HT-29 (cell line): ENCODE measurements at regions not wholly inside any gene's neighbourhood (a gene's known extent, or its start where the extent isn't known, plus 50 kb on each side); places are given as distances from the start of the nearest gene placed in this dataset.
"Not testable (repeated sequence)": the region's sequence is repeated elsewhere in the genome, so short reads cannot be mapped to it uniquely, and the experiment has no call there.

Experiments used
- DNase-seq: peaks from one replicate; pipeline ENCODE4 v3.0.0-alpha.2; 2015; ENCODE audit warnings: low spot score

GRCh38 chr14:49946320-49947141, 53.6 kb downstream of the ARF6 start:
- DNase-seq, result peak; percentile 66

- no peak for DNase-seq
These were observed 54.6 kb downstream of the ARF6 start for GRCh38 chr14:49947506-49947905.

GRCh38 chr14:49950275-49951228, 57.7 kb downstream of the ARF6 start:
- DNase-seq, result peak; percentile 88

DNA sequence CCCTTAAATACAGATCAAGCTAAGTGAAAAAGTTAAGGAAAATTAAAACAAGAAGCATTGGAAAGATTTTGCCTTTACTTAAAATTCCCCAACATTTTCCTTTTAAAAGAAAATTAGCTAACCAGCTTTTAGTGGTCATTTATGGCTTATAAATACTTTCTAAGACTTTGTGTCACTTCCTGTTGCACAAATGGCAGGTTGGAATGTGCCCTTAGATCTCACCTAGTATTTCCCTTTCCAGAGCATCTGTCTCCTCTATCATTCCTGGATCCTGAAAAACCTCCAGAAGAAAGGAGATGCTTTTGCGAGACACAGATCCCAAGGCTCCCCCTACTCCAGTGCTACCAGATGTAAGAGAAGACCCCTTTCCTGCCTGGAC, 58.3 kb downstream of the ARF6 start:
- no peak for DNase-seq

- DNase-seq, result peak; percentile 69
These were observed 58.9 kb downstream of the ARF6 start for GRCh38 chr14:49951691-49952345.

- no peak for DNase-seq
These were observed 60.3 kb downstream of the ARF6 start for GRCh38 chr14:49953196-49953595.

GRCh38 chr14:49954171-49954631, 61.3 kb downstream of the ARF6 start:
- DNase-seq, result no peak

GRCh38 chr14:49955024-49955423, 62.1 kb downstream of the ARF6 start:
- DNase-seq, result no peak

DNA sequence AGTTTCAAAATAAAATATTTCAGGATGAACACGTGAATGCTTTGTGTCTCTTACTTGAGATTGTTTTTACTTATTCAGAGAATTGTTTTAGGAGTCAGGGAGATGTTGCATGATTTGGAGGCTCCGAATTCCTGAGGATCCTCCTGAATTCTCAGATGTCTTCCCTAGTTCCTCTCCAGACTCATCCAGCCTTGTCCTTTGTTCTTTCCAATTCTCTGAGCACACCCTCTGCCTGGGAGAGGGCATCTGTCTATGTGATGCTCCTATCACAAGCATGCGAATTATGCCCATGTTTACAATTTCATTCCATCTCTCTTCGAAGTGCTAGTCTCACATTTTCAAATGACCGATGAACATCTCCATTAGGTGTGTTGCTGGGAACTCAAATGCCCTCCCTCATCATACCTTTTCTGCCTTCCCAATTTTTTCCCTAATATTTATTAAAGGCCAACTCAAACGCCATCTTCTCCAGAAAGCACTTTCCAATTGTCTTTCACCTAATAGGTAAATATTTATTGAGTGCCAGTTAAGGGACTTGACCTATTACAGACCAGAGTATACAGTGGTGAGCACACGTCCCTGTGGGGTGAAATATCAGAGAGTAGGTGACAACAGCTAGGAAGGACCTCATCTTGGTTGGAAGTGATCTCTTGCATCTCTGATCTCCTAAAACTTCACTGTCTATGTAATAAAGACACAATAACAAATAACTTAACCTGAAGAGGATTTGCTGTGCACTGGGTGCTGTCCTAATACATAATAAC, 64.4 kb downstream of the ARF6 start:
- no peak for DNase-seq

- peak; percentile 64 for DNase-seq
These were observed 67.0 kb downstream of the ARF6 start for GRCh38 chr14:49959822-49960408.

DNA sequence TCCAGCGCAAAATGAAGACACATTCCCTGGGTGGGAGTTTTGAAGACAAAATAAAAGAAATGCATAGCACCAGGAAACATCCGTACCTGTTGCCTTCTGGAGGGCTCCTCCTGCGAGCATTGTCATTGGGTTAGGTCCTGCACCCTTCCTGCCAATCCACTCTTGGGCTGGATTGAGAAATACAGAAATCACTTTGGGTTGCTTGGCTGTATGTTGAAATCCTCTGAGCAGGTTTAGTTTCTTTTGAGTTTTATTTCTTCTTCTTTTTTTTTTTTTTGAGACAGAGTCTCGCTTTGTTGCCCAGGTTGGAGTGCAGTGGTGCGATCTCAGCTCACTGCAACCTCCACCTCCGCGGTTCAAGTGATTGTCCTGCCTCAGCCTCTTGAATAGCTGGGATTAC, 67.6 kb downstream of the ARF6 start:
- DNase-seq, result peak; percentile 8

- peak; percentile 22 for DNase-seq
These were observed 68.7 kb downstream of the ARF6 start for GRCh38 chr14:49961270-49962222.

DNA sequence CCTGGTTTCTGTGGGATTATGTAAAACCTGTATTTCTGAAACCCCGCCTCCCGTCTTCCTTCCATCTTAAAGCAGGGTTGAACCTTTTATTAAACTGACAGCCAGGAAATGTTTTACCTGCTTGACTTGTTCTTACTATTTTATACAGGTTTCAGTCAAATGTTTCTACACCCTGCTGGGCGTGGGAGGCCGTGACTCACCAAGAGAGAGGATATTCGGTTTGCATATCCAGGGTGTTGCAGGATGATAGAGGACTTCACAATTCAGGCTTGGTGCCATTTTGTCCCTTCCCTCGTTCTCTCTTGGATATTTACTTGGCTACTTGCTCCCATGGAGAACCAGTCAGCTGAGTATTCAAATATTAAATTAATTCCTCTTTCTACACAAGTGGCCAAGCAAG, 69.7 kb downstream of the ARF6 start:
- peak; percentile 69 for DNase-seq

DNA sequence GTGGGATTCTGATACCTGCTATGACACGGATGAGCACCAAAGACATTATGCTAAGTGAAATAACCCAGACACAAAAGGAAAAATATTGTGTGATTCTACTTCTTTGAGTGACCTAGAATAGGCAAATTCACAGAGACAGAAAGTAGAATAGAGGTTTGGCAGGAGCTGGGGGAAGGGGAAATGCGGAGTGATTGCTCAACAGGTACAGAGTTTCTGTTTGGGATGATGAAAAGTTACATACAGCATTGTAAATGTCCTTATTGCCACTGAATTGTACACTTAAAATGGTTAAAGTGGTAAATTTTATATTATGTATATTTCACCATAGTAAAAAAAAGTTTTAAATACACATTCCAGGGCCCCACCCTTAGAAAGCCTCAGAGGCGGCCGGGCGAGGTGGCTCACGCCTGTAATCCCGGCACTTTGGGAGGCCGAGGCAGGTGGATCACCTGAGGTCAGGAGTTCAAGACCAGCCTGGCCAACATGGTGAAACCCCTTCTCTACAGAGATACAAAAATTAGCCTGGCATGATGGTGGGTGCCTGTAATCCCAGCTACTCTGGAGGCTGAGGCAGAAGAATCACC, 72.3 kb downstream of the ARF6 start:
- not testable (repeated sequence) for DNase-seq

GRCh38 chr14:49966304-49966809, 73.5 kb downstream of the ARF6 start:
- DNase-seq, result peak; percentile 82

GRCh38 chr14:49966971-49967630, 74.2 kb downstream of the ARF6 start:
- DNase-seq, result no peak

- DNase-seq, result peak; percentile 12
These were observed 77.1 kb downstream of the ARF6 start for GRCh38 chr14:49969961-49970360.

GRCh38 chr14:49970474-49971147, 77.7 kb downstream of the ARF6 start:
- peak; percentile 27 for DNase-seq
